Subcutaneous abdominal adipose tissue (tissue), 5 donors: ENCODE measurements at regions not wholly inside any gene's neighbourhood (a gene's known extent, or its start where the extent isn't known, plus 50 kb on each side); places are given as distances from the start of the nearest gene placed in this dataset.
"Not testable (repeated sequence)": the region's sequence is repeated elsewhere in the genome, so short reads cannot be mapped to it uniquely, and the experiment has no call there.

Source experiments
- H3K27ac ChIP-seq: one replicate; pipeline ENCODE4 v1.7.0; 2013; ENCODE audit warnings: low read depth, mild to moderate bottlenecking, inconsistent platforms, low read length, moderate library complexity
- H3K27me3 ChIP-seq, 5 donors: one replicate each; pipeline ENCODE4 v1.7.0; 2013; ENCODE audit warnings: low read length in 5 of 5, inconsistent platforms in 1 of 5; ENCODE audit not compliant: control insufficient read depth in 5 of 5, insufficient read depth in 4 of 5
- H3K36me3 ChIP-seq, 5 donors: one replicate each; pipeline ENCODE4 v1.7.0; 2013; ENCODE audit warnings: low read length in 5 of 5; ENCODE audit not compliant: control insufficient read depth in 5 of 5, insufficient read depth in 5 of 5
- H3K4me1 ChIP-seq, 5 donors: one replicate each; pipeline ENCODE4 v1.7.0; 2013; ENCODE audit warnings: low read length in 5 of 5, mild to moderate bottlenecking in 3 of 5, moderate library complexity in 1 of 5; ENCODE audit not compliant: control insufficient read depth in 5 of 5, insufficient read depth in 5 of 5
- H3K4me3 ChIP-seq, 5 donors: one replicate each; pipeline ENCODE4 v1.7.0; 2013; ENCODE audit warnings: low read length in 5 of 5, low read depth in 1 of 5
- H3K9ac ChIP-seq, 5 donors: one replicate each; pipeline ENCODE4 v1.7.0; 2013; ENCODE audit warnings: low read length in 5 of 5, mild to moderate bottlenecking in 4 of 5, moderate library complexity in 3 of 5
- H3K9me3 ChIP-seq, 5 donors: one replicate each; pipeline ENCODE4 v1.7.0; 2013; ENCODE audit warnings: low read length in 5 of 5; ENCODE audit not compliant: control insufficient read depth in 5 of 5
- donor health status: healthy.
- donor health status: healthy.
- donor health status: healthy.
- donor health status: healthy.
- donor health status: healthy.

DNA sequence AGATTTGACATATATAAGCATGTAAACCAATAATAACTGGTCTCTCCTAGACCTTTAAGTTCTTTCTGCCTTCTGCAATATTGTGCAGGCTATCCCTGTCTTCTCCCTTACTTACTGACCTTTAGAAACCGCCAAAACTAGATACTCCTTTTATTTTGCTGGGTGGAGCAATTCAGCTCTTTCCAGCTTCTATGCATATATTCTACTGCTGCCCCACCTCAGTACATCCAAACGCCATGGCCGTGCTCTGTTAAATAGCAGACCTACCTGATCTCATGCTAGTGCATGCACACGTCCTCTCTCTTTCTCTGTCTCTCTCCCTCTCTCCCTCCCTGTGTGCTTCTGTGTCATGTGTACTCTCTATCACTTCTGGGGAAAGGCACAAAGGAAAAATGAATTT is 76.7 kb upstream of the CAPRIN1 start:
- no peak overlapping the region for H3K4me3 ChIP-seq
- H3K9me3 ChIP-seq = no peaks in the 10 kb centered on the region
- H3K4me1 ChIP-seq = peaks cover 0 to 18% (median 11%) of the 10 kb centered on the region in 5 donors
- H3K36me3 ChIP-seq = no peaks in the 10 kb centered on the region
- no peaks in the 10 kb centered on the region for H3K27me3 ChIP-seq
- H3K9ac ChIP-seq = no peak overlapping the region
- H3K27ac ChIP-seq = no peak overlapping the region

DNA sequence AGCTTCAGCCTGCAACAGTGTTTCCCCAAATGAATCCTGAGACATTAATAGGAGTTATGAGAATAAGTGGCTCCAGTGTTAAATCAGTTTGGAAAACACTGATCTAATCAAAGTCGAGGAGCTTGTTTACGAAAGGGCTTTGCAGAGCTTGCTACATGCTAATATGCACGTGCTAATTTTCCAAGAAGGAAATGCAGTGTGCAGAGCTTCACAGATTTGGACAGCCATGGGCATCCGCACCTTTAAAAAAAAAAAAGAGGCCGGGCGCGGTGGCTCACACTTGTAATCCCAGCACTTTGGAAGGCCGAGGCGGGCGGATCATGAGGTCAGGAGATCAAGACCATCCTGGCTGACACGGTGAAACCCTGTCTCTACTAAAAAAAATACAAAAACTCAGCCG is 79.7 kb upstream of the LMO2 start:
- H3K27me3 ChIP-seq, H3K9me3 ChIP-seq, H3K9ac ChIP-seq, H3K27ac ChIP-seq, H3K36me3 ChIP-seq, H3K4me3 ChIP-seq: not testable (repeated sequence)
- peaks cover 0 to 10% (median 5%) of the 10 kb centered on the region in 5 donors for H3K4me1 ChIP-seq

GRCh38 chr11:33970984-33971466 is 79.1 kb upstream of the LMO2 start:
- peaks cover 0 to 6% (median 3%) of the 10 kb centered on the region in 5 donors for H3K4me1 ChIP-seq
- H3K4me3 ChIP-seq = no peak overlapping the region
- no peak overlapping the region for H3K9ac ChIP-seq
- no peaks in the 10 kb centered on the region for H3K36me3 ChIP-seq
- no peaks in the 10 kb centered on the region for H3K9me3 ChIP-seq
- H3K27ac ChIP-seq = no peak overlapping the region
- no peaks in the 10 kb centered on the region for H3K27me3 ChIP-seq

- Histone ChIP-seq H3K4me1 (peaks cover 0 to 6% (median 3%) of the 10 kb centered on the region in 5 donors), H3K27me3 (no peaks in the 10 kb centered on the region), H3K9ac (no peak overlapping the region), H3K4me3 (no peak overlapping the region), H3K9me3 (no peaks in the 10 kb centered on the region), H3K36me3 (no peaks in the 10 kb centered on the region), H3K27ac (no peak overlapping the region)
Measured at GRCh38 chr11:33967451-33967850, 75.6 kb upstream of the LMO2 start.

- H3K36me3 ChIP-seq = no peaks in the 10 kb centered on the region
- H3K27ac ChIP-seq = no peak overlapping the region
- H3K9ac ChIP-seq = no peak overlapping the region
- H3K27me3 ChIP-seq = no peaks in the 10 kb centered on the region
- no peak overlapping the region for H3K4me3 ChIP-seq
- peaks cover 0 to 1% (median 0%) of the 10 kb centered on the region in 5 donors for H3K4me1 ChIP-seq
- H3K9me3 ChIP-seq = no peaks in the 10 kb centered on the region
Measured at GRCh38 chr11:33965032-33965431, 73.2 kb upstream of the LMO2 start.

GRCh38 chr11:33959855-33960400 is 68.1 kb upstream of the LMO2 start:
- Histone ChIP-seq H3K27ac (no peak overlapping the region), H3K36me3 (no peaks in the 10 kb centered on the region), H3K4me1 (peaks cover 0 to 6% (median 0%) of the 10 kb centered on the region in 5 donors)

DNA sequence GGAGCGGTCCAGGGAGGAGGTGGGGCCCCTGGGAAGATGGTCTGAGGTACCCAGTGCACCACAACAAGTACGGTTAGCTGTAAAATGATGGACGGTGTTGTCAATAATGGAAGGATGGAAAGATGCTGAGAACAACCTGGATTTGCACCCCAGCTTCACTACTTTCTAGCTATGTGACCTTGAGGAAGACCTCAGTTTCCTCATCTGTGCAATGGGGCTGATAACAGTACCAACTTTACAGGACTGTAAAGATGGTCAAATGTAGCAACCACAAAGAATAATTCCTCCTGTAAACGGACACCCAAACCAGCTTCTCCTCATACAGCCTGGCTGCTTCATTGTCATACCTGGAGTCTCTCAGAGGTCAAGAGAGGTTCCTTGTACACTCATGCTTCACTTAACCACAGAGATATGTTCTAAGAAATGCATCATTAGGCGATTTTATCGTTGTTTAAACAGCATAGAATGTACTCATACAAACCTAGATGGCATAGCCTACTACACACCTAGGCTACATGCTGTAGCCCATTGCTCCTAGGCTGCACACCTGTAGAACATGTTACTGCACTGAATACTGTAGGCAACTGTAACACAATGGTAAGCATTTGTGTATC is 65.5 kb upstream of the LMO2 start:
- H3K9me3 ChIP-seq = no peaks in the 10 kb centered on the region
- H3K36me3 ChIP-seq = no peaks in the 10 kb centered on the region
- H3K4me1 ChIP-seq = peaks cover 0 to 6% (median 0%) of the 10 kb centered on the region in 5 donors
- no peak overlapping the region for H3K27ac ChIP-seq
- H3K9ac ChIP-seq = no peak overlapping the region
- H3K4me3 ChIP-seq = no peak overlapping the region
- no peaks in the 10 kb centered on the region for H3K27me3 ChIP-seq

More at GRCh38 chr11:33959855-33960400, 68.1 kb upstream of the LMO2 start:
- H3K27me3 ChIP-seq = no peaks in the 10 kb centered on the region
- no peak overlapping the region for H3K4me3 ChIP-seq
- H3K9me3 ChIP-seq = no peaks in the 10 kb centered on the region
- no peak overlapping the region for H3K9ac ChIP-seq

DNA sequence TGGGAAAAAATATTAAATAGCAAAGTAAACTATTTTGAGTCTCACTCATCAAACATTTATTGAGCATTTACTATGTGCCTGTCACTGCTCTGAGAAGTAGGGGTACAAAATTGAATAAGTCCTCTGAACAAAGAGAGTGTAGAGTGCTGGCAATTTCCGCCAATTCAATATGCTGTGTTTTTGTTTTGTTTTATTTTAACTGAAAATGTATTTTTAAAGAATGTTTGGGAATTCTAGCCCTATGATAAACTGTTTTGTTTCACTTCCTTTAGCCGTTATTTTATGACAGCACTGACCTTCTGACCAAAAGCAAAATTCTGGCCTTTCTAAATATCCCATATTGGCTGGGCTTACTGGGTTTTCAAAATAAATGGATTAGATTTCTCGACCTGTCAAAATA is 64.7 kb upstream of the LMO2 start:
- no peaks in the 10 kb centered on the region for H3K36me3 ChIP-seq
- peaks cover 0 to 6% (median 0%) of the 10 kb centered on the region in 5 donors for H3K4me1 ChIP-seq
- no peak overlapping the region for H3K9ac ChIP-seq
- no peaks in the 10 kb centered on the region for H3K27me3 ChIP-seq
- H3K9me3 ChIP-seq = no peaks in the 10 kb centered on the region
- H3K27ac ChIP-seq = no peak overlapping the region
- no peak overlapping the region for H3K4me3 ChIP-seq

DNA sequence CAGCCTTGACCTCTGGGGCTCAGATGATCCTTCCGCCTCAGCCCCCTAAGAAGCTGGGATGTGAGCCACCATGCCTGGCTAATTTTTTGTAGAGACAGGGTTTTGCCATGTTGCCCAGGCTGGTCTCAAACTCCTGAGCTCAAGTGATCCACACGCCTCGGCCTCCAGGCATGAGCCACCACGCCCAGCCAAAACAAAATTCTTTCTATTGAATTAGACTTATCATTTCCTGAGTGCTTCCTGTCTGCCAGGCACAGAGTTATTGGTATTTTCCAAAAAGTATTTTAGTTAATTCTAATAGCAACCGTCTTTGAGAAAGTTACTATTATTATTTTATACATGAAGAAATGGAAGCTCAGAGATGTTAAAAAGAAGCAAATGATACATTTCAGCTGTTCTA is 61.4 kb upstream of the LMO2 start:
- H3K4me3 ChIP-seq = no peak overlapping the region
- no peaks in the 10 kb centered on the region for H3K9me3 ChIP-seq
- no peak overlapping the region for H3K9ac ChIP-seq
- no peaks in the 10 kb centered on the region for H3K4me1 ChIP-seq
- H3K27me3 ChIP-seq = no peaks in the 10 kb centered on the region
- no peak overlapping the region for H3K27ac ChIP-seq
- no peaks in the 10 kb centered on the region for H3K36me3 ChIP-seq

DNA sequence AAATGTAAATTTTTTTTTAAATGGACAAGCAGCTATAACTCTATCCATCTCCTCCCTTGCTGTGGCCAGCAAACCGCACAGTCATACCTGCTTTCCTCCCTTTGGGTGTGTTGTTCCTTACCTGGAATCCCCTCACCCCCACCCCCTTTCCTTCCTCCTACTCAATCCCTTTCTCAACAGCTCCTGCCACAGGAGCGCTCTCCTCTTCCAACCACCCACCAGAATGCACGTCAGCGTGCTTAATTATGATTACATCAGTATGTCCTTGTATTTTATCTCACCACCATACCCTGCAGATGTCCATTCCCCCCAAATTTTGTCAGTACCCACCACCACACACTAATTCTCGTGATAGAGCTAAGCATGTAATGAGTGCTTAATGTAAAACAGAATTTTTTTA is 60.9 kb upstream of the LMO2 start:
- Histone ChIP-seq H3K27ac (no peak overlapping the region), H3K9me3 (no peaks in the 10 kb centered on the region), H3K9ac (no peak overlapping the region), H3K36me3 (no peaks in the 10 kb centered on the region), H3K27me3 (no peaks in the 10 kb centered on the region), H3K4me1 (no peaks in the 10 kb centered on the region), H3K4me3 (no peak overlapping the region)
